ENCODE measurements at regions not wholly inside any gene's neighbourhood (a gene's known extent, or its start where the extent isn't known, plus 50 kb on each side); places are given as distances from the start of the nearest gene placed in this dataset.

DNA sequence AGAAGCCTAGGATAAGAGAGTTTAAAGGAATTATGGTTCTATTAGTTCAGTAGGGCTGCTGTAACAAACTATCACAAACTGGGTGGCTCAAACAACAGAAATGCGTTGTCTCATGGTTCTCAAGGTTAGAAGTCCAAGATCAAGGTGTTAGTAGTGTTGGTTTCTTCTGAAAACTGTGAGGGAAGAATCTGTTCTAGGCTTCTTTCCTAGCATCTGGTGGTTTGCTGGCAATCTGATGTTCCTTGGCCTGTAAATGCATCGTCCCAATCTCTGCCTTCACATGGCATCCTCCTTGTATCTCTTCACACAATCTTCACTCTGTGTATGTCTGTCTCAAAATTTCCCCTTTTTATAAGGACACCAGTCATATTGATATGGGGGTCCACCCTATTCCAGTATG is 76.3 kb downstream of the MDH1 start:
- Histone ChIP-seq H3K27me3 (no peaks in the 10 kb centered on the region), H3K36me3 (no peaks in the 10 kb centered on the region), H3K9me3 (no peaks in the 10 kb centered on the region), H3K4me3 (no peak overlapping the region), H3K4me1 (no peaks in the 10 kb centered on the region), H3K27ac (no peak overlapping the region)
- DNase-seq (ENCODE audit: low spot score), result no peak
- TF ChIP-seq, protein P1, sequence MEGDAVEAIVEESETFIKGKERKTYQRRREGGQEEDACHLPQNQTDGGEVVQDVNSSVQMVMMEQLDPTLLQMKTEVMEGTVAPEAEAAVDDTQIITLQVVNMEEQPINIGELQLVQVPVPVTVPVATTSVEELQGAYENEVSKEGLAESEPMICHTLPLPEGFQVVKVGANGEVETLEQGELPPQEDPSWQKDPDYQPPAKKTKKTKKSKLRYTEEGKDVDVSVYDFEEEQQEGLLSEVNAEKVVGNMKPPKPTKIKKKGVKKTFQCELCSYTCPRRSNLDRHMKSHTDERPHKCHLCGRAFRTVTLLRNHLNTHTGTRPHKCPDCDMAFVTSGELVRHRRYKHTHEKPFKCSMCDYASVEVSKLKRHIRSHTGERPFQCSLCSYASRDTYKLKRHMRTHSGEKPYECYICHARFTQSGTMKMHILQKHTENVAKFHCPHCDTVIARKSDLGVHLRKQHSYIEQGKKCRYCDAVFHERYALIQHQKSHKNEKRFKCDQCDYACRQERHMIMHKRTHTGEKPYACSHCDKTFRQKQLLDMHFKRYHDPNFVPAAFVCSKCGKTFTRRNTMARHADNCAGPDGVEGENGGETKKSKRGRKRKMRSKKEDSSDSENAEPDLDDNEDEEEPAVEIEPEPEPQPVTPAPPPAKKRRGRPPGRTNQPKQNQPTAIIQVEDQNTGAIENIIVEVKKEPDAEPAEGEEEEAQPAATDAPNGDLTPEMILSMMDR (IDR thresholded peaks at IDR 0.05), result no peak

DNA sequence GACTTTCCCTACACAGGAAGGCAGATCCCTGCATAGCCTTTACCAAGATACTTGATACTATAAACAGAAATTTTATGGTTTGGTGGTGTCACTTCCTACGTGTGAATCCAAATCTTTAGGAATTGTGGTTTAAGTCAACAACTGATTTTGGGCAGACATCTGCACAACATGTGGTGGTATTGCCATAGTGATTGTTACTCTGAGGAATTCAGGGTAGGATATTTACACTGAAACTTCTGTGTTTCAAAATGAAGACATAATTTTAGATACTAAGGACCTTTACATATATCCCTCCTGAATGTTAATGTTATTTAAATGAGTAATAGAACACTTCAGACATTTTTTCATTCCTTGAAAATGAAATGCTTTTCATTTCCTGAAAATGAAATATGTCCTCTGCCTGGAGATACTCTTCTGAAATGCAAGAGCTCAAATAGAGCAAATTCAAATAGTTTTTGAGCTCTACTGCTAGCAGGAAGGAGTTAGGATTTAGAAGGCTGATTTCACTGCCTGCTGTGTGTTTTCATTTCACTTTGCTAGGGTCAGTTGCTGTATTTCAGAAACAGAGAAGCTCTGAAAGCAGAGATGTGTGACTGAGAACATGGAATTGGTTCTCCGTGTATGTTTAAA is 77.2 kb downstream of the MDH1 start:
- Histone ChIP-seq H3K27me3 (no peaks in the 10 kb centered on the region), H3K36me3 (no peaks in the 10 kb centered on the region), H3K9me3 (no peaks in the 10 kb centered on the region), H3K27ac (no peak overlapping the region), H3K4me1 (no peaks in the 10 kb centered on the region), H3K4me3 (no peak overlapping the region)
- no peak for DNase-seq (ENCODE audit: low spot score)
- TF ChIP-seq, protein P1 (IDR thresholded peaks at IDR 0.05), result no peak

DNA sequence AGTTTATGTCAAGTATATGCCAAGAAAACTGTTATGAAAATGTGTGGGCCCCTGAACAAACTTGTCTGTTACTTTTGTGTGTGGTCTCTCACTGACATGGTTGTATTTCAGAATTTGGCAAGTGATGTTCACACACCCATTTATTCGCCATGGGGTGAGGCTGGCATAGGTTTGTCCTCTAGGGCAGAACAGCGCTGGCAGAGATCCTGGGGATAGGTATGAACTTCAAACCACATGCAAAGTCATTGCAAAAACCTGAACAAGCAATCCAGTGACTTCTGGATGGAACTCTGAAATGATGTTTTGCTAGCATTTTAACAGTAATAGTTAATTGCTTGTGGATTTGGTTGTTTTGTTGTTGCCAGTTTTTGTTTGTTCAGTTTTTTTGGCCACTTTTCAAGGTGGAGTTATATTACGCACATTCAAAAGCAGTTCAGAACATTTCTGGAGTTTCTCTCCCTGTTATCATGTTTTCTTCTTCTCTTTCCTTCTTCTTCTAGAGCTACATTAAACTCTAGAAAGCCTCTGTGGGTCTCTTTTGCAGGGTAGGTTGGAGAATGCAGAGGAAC is 78.5 kb downstream of the MDH1 start:
- TF ChIP-seq, protein P1 (IDR thresholded peaks at IDR 0.05), result no peak
- H3K4me3 ChIP-seq, result no peak overlapping the region

DNA sequence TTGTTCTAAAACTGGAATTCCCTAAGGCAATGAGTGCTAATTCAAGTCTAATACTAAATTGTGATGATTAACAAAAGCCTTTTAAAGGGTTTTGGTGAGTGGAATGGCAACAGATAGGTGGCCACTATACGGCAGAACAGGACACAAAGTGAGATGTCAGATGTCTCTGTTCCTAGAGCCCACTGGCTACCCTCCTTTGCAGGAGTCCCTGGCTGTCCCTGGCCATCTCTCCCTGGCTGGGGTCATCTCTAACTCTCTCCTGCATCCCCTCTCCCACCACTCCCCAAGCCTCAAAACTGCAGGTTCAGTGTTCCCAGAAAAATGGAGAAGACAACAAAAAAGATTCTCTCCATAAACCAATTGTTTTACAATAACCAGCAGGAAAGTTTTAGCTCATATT is 79.2 kb downstream of the MDH1 start:
- Histone ChIP-seq H3K27ac (no peak overlapping the region), H3K9me3 (no peaks in the 10 kb centered on the region), H3K4me1 (no peaks in the 10 kb centered on the region), H3K36me3 (no peaks in the 10 kb centered on the region), H3K27me3 (no peaks in the 10 kb centered on the region), H3K4me3 (no peak overlapping the region)
- DNase-seq (ENCODE audit: low spot score), result no peak
- TF ChIP-seq, protein P1 (IDR thresholded peaks at IDR 0.05), result no peak

More for the DNA sequence above, 78.5 kb downstream of the MDH1 start:
- Histone ChIP-seq H3K4me1 (no peaks in the 10 kb centered on the region), H3K36me3 (no peaks in the 10 kb centered on the region), H3K9me3 (no peaks in the 10 kb centered on the region), H3K27me3 (no peaks in the 10 kb centered on the region), H3K27ac (no peak overlapping the region)
- DNase-seq (ENCODE audit: low spot score), result no peak

DNA sequence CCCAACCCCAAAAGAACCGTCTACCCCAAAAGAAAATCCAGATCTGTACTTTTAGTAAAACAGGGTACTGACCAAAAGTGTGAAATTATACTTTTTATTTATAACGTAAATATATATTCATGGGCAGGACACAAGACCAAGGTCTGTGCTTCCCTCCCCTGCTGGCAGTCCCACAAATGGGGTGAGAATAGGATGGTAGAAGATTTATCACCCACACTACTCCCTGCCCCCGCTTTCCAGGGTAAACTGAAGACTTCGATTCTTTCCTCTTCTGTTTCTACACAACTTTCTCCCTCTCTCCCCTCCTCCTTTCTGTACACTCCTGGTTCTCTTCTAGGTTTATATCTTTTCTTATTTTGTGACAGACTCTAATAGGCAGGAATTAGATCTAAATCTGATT is 79.7 kb downstream of the MDH1 start:
- H3K4me1 ChIP-seq, result no peaks in the 10 kb centered on the region
- no peaks in the 10 kb centered on the region for H3K9me3 ChIP-seq
- no peaks in the 10 kb centered on the region for H3K36me3 ChIP-seq
- TF ChIP-seq, protein P1 (IDR thresholded peaks at IDR 0.05), result no peak
- no peaks in the 10 kb centered on the region for H3K27me3 ChIP-seq
- no peak for DNase-seq (ENCODE audit: low spot score)
- H3K4me3 ChIP-seq, result no peak overlapping the region
- no peak overlapping the region for H3K27ac ChIP-seq

DNA sequence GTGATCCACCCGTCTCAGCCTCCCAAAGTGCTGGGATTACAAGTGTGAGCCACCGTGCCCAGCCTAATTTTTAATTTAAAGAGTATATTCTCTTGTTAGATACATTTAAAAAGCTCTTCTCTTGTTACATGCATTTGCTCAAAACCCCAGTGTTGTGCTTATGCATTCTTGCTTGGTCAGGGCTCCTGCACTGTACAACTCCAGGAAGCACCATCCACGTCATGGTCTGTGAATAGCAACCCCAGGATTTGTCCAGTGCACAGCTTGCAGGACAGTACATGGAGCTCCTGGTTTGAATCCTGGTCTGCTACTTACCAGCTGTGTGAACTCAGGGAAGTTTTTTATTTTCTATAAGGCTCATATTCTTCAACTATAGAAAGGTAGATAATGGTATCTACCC is 80.8 kb downstream of the MDH1 start:
- no peak overlapping the region for H3K4me3 ChIP-seq
- no peak overlapping the region for H3K27ac ChIP-seq
- DNase-seq (ENCODE audit: low spot score), result no peak
- no peaks in the 10 kb centered on the region for H3K4me1 ChIP-seq
- H3K27me3 ChIP-seq, result no peaks in the 10 kb centered on the region
- no peaks in the 10 kb centered on the region for H3K9me3 ChIP-seq
- H3K36me3 ChIP-seq, result no peaks in the 10 kb centered on the region
- TF ChIP-seq, protein P1 (IDR thresholded peaks at IDR 0.05), result no peak
